Globus pallidus (tissue), 1 donor: ENCODE measurements at regions not wholly inside any gene's neighbourhood (a gene's known extent, or its start where the extent isn't known, plus 50 kb on each side); places are given as distances from the start of the nearest gene placed in this dataset.

Source experiments
- DNase-seq: peaks from one replicate; pipeline ENCODE4 v3.0.0-alpha.2; 2015; ENCODE audit warnings: low spot score

DNA sequence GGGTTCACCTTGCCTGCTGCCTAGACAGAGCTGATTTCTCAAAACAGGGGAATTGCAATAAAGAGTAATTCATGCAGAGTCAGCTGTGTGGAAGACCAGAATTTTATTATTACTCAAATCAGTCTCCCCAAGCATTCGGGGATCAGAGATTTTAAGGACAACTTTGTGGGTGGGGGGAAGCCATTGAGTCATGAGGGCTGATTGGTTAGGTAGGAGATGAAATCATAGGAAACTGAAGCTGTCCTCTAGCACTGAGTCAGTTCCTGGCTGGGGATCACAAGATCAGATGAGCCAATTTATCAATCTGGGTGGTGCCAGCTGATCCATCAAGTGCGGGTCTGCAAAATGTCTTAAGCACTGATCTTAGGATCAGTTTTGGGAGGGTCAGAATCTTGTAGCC, 159.1 kb upstream of the MAP1B start:
- no peak for DNase-seq

DNA sequence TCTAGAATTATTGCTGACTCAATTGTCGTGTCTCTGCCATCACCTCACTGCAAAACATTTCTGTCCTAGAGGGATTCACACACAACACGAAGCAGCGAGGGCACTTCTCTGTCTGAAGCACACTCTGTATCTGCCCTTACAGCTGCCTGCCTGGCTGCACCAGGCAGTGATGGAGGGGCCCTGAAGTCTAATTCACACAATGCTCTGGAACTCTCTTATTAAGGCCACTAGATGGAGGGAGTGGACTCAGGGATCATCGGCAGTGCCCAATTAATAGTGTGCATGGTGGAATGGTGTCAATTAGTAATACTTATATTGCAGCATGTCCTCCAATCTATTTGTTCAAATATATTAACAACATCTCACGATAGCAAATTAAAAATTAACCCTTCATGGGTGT, 157.5 kb upstream of the MAP1B start:
- no peak for DNase-seq

DNA sequence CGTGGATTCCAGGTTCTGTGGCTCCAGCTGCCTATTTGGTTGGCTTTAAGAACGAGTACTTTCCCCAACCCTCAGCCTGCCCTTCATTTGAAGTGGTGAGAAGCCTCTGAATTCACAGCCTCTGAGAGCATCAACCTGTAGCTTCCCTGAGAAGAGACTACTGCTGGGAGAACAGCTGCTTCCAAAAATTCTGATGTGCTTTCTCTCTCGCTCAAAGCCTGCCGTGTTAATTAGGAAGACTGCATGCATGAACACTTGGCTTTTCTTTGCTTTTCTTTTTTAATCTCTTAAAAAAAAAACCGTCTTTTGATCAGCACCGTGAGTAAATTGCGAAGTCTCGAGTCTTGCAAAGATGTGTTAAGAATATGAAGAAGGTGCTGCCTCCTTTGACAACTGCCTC, 153.4 kb upstream of the MAP1B start:
- no peak for DNase-seq

DNA sequence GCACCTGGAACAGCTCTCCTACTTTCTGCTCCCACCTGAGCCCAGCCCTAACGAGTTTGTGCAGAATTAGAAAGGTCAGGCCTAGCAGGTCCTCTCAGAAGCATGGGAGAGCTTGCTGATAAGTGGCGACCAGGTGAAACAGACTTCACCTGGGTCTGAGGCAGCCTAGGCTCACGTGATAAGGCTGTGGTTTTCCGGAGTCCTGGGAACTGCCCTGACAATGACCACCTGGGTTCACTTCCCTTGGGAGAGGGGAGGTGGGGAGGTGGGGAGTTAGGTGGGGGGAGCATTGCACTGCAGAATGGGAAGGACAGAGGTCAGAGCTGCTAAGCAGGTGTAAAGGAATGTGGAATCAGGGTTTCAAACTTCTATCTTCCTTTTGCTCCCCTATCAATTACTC, 152.9 kb upstream of the MAP1B start:
- no peak for DNase-seq

DNA sequence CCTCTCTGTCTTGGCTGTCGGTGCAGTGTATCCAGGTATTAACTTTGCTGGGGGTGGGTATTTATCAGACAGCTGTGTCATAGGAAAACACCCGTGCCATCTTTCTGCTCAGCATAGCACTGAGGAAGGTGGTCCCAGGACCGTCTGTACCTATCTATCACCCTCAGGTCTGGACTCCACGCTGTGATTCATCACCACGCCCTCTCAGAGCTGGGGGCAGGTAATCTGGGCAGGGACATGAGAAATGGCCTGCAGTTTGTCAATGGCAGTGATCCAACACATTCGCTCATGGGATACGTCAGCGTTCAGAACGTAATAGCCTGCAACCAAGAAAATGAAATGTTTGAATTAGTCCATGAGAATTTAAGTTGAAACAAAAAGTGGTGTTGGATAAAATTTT, 151.6 kb upstream of the MAP1B start:
- no peak for DNase-seq

DNA sequence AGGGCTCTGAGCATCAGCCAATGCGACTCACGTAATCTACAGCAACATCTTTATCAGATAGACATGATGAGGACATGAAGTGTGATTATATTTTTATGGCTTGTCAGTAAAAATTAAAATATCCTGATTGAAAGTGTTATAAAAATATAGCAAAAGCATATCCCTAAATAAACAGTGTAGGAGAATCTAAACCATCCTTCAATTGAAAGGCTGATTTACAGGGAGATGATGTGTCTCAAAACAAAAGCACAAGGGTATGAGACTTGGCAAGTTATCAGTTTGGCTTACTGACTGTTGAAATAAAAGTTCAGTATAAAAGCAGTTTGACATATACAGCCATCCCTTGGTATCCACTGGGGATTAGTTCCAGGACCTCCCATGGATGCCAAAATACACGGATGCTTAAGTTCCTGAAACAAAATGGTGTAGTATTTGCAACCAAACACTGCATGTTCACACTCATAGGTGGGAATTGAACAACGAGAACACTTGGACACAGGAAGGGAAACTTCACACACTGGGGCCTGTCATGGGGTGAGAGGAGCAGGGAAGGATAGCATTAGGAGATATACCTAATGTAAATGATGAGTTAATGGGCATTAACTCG, 149.9 kb upstream of the MAP1B start:
- no peak for DNase-seq

DNA sequence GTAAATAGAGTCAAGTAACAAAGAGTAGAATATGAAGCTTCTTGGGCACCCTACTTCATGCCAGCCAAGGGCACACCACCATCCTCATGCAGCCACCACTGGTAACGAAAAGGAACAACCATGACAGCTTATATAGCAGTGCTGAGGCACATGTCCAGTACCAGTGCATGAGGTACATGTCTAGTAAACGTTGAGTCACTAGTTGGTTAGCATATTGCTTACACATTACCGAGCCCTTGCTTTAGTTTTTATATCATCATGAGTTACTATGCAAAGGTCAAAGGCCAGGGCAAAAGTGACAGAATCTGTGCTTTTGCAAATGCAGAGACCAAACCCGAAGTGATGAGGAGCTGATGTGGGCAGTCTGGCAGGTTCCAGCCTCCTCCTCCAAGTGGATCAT, 147.1 kb upstream of the MAP1B start:
- DNase-seq, result no peak

DNA sequence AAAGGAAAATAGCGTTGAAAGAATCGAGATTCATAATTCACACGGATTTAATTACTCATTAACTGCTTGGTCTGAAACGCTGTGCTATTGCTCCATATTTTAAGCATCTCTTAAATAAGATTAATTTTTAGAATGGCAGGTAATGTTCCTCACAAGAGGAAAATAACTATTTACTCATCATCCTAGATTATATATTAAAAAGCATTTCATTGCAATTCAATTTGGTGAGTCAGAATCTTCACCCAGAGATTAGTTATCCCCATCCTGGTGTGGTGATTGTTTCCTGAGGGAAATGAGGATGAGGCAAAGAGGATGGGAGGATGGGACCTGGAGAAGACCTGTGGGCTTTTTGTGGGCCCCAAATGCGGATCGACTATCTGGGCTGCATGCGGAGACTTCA, 145.5 kb upstream of the MAP1B start:
- DNase-seq, result no peak

DNA sequence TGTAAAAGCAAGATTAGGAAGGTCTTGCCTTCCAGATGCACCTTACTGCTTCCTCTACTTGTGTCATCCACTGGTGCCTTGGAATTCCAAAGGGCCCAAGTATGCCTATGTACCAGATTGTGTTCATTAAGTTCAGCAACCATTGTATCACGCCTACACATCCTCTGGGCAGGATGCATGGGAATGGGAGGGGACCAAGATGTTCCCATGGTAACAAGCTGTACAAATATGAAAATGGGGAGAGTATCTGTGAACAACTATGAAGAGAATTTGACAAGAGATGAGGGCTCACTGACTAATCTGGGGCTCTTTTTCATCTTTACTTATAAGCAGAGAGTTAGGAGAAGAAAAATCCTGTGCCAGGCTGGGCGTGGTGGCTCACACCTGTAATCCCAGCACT, 137.8 kb upstream of the MAP1B start:
- DNase-seq, result no peak

DNA sequence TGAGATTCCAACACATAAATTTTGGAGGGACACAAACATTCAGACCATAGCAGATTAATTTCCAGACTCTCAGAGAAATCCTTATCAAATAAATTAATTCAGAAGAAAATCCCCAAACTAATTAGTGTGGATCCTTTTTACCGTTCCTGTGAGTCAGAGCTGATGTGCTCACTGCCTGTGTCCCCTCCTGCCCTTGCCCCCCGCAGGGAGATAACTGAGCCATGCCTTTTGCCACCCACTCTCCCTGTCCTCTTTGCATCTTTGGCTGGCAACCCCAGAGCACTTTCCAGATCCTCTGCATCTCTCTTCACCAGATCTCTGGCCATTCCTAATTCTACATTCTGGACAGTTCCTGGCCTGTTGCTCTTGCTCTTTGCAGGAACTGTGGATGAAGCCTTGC, 135.4 kb upstream of the MAP1B start:
- no peak for DNase-seq

DNA sequence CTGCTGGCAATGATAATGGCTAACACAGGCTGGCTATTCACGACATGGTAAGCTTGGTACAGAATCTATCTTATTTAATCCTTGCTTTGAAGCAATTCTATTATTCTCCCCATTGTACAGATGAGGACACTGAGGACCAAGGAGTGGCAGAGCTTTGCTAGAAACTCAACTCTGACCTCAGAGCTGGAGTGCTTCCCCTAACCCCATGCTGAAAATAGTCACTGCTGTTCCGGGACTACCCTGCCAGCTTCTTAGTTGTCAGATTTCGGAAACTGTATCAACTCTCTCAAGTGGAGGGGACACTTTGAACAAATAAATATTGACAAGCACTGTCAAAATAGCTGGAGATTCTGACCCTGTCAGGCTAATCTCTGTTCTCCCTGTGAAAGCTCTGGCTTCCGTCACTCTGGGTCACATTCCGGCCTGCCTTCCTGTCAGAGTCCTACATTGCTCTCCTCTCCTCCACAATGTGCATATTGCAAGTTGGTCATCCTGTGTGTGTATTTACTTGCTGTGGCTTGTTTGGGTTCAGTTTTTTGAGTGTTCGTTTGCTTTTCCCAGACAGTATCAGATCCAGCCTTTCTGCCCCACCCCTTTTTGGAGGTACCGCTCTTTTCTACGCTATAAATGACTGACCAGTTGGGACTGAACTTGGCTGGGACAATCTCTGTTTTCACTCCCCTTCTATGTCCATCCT, 134.3 kb upstream of the MAP1B start:
- no peak for DNase-seq

DNA sequence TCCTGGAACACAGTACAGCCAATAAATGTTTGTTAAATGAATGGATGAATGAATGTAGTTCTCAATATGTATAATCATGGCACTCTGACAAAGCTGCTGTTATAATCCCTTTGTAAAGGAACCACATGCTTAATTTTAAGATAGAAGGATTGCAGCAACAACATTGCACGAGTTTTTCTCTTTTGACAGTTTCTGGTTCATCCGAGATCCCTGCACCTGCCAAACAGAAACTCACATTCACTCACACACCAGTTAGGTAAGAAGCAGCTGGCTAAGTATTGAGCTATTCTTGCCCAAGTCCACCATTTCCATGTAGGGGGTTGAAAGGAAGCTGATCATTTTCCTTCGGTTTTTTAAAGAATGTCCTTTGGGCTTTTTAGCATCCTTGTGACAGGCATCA, 133.7 kb upstream of the MAP1B start:
- no peak for DNase-seq

DNA sequence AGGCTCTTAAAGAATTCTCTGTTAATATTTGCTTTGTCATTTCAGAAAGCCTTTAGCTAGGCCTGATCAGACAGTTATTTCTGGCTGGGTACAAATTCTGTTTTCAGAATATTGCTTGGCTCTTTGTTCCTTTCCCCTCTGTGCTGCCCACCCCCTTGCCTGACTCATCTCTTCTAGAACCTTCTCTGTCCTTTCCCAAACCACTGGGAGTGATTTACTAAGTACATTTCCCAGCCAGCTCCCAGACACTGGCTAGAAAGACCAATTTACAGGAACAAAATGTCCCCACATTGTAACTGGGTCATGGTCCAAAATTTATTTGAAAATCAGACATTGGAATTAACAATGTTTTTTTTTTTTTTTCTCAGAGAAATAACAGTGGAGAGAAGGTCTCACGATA, 133.1 kb upstream of the MAP1B start:
- DNase-seq, result no peak

DNA sequence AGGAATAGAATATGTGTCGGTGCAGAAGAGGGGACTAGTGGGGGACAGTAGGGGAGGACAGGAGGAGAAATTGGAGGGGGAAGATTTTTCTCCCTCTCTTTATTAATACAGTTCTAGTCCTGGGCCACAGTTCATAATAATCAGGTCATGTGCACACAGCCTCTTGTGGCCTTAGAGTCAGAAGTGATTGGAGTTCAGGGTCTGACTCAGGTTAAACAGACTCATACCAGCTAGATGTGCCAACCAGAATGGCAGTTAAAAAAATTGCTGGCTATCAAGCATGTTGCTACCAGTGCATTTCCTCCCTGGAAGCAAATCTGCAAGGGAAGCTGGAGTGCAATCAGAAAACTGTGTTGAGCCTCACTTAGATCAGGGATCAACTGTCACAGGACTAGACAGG, 132.7 kb upstream of the MAP1B start:
- no peak for DNase-seq

DNA sequence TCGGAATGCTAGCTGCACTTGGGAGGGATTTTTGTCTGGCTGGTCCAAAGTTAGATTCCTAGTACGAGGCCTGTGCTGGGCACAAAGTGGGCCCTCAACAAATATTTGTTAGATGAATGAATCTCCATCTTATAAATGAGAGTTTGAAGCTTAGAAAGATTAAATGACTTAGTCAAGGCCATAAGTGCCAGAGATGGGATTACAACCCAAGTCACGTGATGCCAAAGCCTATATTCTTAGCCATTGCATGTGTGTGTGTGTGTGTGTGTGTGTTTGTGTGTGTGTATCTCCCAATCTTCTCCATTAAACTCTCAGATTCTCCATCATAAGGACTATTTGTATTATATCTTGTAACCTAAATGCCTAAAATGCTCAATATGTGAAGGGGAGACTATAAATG, 130.8 kb upstream of the MAP1B start:
- DNase-seq, result no peak

DNA sequence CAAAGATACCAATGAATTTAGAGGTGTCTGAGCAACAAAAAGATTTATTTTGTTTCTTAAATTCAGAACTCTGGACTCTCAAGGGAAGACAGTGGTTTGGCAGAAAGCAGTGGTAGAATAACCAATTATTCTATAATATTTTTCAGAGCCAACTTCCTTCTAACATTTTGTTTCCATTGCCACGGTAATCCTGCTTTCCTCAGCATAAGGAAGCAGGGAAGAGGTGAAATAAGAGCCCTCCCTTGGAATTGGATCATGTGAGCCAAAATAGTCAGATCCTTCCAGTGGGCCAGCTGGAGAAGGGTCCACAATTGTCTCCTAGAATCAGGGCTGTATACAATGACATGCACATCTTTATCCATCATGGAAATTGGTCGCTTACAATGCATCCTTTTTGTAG, 130.0 kb upstream of the MAP1B start:
- DNase-seq, result no peak

DNA sequence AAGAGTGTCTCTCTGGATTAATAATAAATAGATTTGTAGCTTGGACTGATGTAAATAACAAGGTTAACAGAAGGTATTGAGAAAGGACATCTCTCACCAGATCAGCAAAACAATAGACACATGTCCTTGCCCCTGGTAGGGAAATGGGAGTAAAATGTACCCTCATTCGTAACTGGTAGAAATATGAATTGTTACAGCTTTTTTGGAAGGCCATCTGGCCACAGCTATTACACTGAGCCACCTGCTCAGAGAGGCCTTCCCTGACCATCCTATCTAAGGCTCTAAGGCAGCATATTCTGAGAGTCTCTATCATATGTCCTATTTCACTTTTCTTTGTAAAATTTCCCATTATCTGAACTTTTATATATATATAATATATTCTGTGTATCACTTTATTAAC, 129.1 kb upstream of the MAP1B start:
- no peak for DNase-seq

DNA sequence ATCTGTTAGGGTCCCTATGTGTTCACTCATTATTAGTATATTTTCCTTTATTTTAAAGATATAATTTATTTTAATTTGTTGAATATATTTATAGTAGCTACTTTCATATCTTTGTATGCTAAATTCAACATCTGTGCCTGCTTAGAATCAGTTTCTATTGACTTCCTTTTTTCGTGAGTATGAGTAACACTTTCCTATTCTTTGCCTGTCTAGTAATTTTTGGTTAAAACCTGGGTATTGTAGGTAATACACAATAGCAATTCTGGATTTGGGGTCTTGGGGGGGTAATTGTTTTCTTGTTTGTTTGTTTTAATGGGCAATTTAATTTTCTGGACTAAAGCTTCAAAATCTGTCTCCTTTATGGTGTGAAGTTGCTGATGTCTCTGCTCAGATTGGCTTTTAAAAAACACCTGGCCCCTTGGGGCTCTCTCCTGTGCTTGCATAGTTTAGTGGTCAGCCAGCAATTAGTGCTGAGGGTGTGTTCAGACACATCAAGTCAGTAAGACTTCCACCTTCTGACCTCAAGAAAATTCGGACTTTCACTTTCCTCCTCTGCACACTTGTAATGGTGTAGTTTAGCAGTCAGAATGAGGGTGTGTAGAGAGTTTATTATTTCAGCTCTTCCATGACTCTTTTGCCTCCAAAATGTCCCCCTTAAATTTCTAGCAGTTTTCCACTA, 124.4 kb upstream of the MAP1B start:
- no peak for DNase-seq

DNA sequence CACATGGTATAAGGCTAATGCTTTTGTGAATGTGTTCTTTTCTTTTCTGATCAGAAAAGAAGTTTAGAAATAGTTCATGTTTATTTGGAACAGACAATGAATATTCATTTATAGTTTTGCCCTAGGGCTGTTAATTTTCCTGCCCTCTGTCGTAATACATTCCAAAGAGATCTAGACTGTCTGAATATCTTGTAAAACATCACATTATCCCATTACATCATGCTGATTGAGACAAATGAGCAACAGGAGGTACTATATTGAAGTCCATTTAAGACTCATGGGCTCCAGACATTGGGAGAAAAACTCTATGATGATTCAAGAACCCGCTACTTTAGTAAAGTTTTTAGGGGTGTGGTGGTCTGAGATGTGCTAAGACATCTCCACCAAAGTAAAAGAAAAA, 121.2 kb upstream of the MAP1B start:
- DNase-seq, result no peak

DNA sequence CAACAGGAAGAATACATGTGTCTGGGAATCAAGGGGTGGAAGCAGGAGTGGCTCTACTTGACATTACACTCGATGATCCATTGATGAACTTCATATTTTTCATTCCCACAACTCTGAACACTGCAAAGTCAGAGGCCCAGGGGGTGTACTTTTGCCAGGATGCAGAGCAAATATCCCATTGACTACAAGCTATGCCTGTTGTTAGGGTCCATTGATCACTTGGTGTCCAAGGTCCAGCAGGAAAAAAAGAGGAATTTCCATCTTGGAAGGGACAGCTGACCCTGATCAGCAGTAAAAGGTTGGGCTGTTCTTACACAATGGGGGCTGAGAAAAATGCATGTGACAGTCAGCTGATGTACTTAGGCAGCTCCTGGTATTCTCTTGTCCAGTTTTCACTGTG, 118.5 kb upstream of the MAP1B start:
- DNase-seq, result no peak

DNA sequence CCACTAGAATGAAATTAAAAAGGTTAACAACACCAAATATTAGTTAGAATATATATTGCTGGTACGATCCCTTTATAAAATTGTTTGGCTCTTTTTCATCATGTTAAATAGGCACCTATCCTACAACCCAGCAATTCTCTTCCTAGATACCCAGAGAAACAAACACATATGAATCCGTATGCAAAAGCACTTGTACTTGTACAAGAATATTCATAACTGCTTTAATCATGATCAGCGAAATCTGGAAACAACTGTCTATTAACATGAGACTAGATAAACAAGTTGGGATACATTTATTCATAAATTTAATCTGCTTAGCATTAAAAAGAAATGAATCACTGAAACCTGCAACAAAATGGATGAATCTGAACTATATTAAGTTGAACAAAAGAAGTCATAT, 113.7 kb upstream of the MAP1B start:
- DNase-seq, result no peak

DNA sequence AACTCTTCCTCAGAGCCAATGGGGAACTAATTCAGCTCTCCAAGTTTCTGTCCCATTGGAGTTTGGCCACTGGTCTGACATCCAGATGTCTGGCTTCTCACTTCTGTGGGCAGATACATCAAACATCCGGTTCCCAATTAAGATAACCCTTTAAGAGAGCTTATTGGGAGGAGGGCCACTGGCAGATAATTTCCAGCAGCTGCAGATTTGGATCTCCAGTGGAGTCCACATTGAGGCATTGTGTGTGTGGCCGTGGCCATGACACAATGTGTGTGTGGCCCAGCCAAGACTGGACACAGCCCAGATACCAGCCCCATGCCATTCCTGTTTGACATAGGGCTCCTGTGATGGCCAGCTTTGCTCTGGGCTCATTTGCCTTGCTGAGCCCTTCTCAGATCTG, 110.5 kb upstream of the MAP1B start:
- no peak for DNase-seq

DNA sequence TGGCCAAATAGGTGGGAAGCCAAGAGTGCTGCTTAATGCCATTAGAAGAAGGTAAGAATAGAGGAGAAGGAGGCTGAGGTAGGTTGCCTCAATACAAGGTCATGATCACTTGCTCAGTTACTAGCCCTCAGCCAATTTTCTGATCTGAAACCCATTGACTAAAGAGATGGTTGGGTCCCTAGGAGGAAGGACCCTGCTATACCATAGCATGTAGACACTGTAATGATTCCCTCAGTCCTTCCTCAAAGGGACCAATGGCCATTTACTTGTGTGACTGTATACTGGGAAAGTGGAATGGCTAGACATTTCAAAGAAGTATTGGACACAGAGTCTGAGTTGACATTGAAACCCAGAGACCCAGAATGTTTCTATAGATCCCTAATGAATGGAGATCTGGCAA, 108.5 kb upstream of the MAP1B start:
- DNase-seq, result no peak

DNA sequence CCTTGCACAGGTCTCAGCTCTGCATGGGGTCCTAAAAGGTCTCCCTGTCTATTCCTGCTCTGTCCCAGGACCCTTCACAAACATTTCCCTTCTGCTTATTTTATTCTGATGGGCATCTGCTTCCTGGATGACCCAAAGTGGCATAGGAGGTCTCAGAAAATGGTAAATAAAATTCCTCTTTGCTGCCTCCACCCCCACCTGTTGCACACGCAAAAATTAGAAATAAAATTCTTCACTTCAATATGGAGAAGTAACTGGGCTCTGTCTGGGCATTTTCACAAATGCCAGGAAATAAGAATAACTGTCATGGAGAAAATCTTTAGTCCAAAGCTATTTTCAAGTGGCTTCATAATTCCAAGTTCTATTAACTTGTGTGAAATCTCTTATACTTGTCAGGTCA, 106.6 kb upstream of the MAP1B start:
- no peak for DNase-seq
